ENCODE measurements at regions not wholly inside any gene's neighbourhood (a gene's known extent, or its start where the extent isn't known, plus 50 kb on each side); places are given as distances from the start of the nearest gene placed in this dataset.
A peak's percentile ranks its signal among the peaks of the same experiment; 100 is the strongest.
"Not testable (repeated sequence)": the region's sequence is repeated elsewhere in the genome, so short reads cannot be mapped to it uniquely, and the experiment has no call there.

DNA sequence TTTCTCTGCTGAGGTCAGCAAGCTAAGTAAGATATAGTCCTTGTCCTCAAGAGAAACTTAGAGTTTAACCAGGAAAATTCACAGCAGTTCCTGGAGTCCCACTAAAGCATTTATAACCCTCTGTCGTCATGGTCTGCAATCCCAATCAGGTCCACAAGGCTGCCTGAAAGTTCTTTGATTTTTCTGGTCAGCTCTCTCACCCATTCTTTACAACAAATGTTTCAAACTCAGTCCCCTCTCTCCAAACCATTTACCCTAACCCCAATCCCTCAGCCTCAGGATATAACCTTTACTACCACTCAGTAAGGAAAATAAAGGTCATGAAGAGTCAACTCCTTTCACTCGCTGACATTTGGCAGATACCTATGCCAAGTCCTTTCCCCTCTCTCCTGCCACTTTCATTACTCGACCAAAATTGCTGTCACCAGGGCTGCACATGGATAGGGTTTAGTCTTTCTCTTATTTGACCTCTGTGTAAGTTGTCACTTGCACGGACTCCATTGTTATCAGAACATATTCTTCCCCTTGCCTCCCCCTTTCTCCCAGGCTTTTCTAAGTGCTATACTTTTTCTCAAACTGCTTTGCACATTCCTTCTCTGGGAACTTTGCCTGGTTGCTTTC, 936.6 kb downstream of the NR2F1-AS1 start:
- DNase-seq: no peak

GRCh38 chr5:92641031-92641962, 939.7 kb downstream of the NR2F1-AS1 start:
- no peak for DNase-seq

DNA sequence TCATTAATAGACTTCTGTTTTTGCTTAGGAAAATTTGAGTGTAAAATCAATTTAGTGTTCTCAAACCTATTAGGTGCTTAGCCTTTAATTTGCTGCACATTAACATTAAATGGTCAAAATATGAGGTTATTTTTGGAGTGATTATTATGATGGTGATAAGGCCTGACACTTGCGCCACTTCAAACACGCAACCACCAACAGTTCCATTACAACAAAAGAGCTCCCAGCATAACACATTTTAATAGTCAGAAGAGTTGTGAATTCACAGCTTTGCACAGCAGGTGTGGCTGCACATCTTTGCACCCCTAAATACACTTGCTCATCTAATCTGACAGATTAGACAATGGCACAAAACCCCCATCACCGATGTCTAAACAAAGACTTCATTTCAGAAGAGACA, 940.7 kb downstream of the NR2F1-AS1 start:
- DNase-seq: no peak

GRCh38 chr5:92637960-92638359, 943.1 kb downstream of the NR2F1-AS1 start:
- no peak for DNase-seq

DNA sequence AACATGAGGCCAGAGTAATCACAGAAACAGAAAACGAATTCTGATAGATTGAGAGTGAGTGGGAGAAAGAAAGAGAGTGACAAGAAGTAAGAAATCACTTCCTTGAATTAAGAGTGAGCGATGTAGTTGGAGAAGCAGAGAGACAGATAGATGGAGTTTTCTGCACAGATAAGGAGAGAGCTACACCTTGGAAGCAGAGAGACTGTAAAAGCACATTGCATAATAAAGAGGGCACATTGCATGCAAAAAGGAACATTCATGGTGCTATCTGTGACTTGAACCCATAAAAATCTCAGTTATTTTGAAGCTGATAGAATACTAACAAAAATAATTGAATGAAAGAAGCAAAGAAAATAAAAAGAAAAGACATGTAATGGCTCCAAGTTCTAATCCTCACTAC, 943.8 kb downstream of the NR2F1-AS1 start:
- DNase-seq: no peak

GRCh38 chr5:92635001-92635461, 946.0 kb downstream of the NR2F1-AS1 start:
- no peak for DNase-seq

GRCh38 chr5:92633875-92634487, 947.0 kb downstream of the NR2F1-AS1 start:
- no peak for DNase-seq

GRCh38 chr5:92633176-92633575, 947.8 kb downstream of the NR2F1-AS1 start:
- peak in 2 of 56 donors; percentile 7 to 10 for DNase-seq

- DNase-seq: not testable (repeated sequence)
Measured at GRCh38 chr5:92631237-92631701, 949.8 kb downstream of the NR2F1-AS1 start.

DNA sequence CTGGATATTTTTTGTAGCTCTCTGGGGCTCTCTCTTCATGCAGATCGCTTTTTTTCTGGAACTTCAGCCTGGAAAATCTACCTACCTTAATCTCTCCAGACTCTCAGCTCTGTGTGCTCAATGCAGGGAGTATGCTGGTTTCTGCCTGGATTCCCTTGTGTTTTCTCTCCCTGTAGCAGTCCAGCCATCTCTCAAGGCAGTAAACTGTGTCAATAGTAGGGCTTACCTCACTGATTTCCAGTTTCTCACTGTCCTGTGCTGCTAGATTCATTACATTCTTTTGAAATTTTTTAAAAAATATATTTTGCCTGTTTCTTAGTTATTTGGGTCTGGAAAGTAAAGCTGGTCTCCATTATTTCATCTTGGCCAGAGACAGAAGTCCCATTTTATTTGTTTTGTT, 951.4 kb downstream of the NR2F1-AS1 start:
- no peak for DNase-seq

DNA sequence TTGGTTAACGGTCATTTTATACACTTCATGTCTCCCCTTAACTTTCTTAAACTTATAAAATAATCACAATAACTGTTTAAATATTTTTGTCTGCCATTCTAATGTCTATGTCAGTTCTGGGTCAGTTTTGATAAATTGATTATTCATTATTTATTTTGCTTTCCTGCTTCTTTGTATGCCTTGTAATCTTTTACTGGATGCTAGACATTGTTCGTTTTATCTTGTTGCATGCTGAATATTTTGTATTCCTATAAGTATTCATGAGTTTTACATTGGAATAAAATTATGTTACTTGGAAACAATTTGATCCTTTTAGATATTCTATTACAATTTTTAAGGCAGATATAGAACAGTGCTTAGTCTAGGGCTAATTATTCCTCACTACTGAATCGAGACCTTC, 952.0 kb downstream of the NR2F1-AS1 start:
- no peak for DNase-seq

- no peak for DNase-seq
Measured at GRCh38 chr5:92627186-92627585, 953.8 kb downstream of the NR2F1-AS1 start.

DNA sequence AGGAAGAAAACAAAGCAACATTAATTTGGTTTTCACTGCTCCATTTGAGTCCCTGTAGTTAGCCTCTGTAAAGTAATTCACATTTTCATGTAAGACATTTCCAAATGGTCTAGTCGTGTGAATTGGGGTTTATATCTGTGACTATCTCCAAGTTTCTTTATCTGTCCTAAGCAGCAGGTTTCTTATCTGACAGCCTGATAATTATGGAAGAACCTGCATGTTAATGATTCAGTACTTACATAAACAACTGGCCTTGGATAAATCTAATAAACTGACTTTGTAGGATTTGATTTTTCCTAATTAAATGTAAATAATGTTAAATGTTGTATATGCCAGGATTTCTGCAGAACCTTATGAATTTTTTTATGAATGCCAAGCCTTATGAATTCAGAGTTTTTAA, 964.9 kb downstream of the NR2F1-AS1 start:
- DNase-seq: no peak

- DNase-seq: no peak
Measured at GRCh38 chr5:92613546-92613945, 967.5 kb downstream of the NR2F1-AS1 start.

- not testable (repeated sequence) for DNase-seq
Measured at GRCh38 chr5:92610435-92610834, 970.6 kb downstream of the NR2F1-AS1 start.

DNA sequence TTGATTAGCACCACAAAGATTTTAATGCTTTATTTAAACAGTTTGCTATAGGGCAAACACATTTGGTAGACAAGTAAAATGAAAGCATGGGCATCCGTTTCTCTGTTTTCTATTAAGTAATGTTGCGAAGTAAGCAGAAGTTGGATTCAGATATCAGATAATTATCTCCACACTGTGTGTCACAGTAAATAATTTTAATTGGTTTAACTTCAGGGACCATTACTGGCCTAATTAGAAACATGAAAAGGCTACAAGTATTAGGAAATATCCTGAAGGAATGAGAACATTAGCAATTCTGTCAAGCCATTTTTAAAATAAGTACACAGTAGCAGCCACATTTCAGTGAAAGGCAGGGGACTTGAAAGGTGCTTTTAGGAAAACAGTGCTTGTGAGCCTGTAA, 975.4 kb downstream of the NR2F1-AS1 start:
- DNase-seq: no peak

DNA sequence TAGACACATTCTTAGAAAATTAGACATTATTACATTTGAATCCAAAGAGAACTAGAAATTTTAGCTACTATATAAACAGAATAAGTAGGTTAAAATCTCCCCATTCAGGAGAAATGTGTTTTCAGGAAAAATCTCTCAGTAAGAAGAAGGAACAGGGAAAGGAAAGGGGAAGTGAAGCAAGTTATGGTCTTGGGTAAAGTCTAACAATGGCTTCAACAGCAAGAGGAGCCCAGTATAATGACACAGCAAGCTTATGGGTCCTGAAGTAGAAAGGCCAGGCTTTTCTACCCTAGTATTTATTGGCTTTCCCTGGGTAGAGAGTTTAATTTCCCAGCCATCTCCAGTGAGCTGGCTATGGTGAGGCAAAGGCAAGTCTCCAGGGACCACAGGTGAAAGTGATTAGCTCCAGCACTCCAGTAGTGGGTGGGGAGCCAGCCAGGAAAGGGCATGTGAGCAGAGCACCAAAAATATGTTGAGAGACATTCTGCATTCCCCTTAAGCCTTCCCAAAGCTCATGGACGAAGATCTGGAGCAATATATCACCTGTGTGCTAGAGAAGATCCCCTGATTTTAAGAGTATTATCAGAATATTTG, 981.7 kb downstream of the NR2F1-AS1 start:
- no peak for DNase-seq

DNA sequence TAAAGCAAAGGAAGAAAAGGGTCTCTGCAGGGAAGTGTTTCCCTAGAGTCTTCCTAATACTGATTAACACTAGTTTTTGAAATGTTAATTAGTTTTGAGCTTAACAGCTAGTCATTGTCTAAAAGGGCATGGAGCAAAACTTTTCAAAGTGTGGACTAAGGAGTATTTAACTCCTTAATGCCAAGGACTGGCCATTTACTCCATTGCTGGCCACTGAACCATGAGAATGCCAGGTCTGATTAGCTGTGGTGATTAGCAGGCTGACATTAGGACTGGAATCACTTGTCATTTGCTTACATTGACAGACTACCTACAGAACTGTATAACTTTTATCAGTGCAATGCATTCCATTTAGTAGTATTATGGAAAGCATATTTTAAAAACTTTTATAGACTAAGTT, 987.0 kb downstream of the NR2F1-AS1 start:
- DNase-seq: no peak

- no peak for DNase-seq
Measured at GRCh38 chr5:92588876-92589275, 992.1 kb downstream of the NR2F1-AS1 start.

DNA sequence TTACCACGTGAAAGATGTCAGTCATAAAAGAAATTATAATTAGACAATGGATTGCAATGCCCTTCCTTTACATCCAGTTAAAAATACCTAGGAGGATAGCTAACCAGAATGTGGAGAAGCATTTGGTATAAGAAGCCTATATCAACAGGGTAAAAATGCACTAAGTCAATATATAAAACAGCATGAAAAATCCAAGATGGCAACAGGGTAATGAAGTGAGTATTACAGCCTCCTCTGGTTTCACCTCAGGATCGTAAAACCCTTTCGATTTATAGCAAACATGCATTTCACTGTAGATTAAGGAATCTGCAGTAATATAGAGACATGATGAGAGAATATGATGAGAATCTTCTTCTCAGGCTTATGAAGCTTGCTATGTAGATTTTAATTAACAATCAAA, 999.3 kb downstream of the NR2F1-AS1 start:
- no peak for DNase-seq

DNA sequence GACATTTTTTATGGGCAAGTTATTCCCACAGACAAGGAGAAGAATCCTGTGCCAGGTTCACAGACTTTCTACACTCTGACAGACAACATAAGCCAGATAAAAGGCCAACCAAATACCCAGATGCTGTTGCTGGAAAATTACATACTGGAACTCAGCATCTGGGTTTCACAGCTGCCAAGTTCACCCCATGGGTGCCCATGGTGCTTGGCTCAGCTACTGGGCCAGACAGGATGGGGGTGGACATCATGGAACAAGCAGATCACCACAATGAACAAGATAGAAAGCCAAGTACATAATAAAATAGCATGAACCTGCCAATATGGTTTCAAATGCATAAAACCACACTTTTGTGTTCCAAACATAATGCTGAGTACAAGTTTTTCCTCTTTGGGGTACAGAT, 999.8 kb downstream of the NR2F1-AS1 start:
- DNase-seq: no peak

DNA sequence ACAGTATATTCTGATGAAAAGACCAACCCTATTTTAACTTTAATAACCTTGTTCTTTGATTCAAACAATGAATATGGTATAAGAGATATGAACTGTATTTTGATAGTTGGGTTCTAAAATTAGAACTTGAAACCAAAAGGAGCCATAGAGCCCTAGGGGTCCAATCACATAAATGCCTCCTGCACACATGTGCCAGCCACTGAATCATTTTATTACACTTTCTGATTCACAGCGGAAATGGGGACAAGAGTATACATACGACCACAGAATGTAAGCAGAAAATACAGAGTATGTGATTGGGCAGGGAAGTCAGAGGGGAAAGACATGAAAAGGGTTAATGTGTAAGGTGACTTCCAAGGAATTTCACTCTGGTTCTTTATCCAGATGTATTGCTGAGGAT, 1000.2 kb downstream of the NR2F1-AS1 start:
- no peak for DNase-seq

All from amygdala (tissue), 56 donors.